ENCODE measurements at regions not wholly inside any gene's neighbourhood (a gene's known extent, or its start where the extent isn't known, plus 50 kb on each side); places are given as distances from the start of the nearest gene placed in this dataset.

DNA sequence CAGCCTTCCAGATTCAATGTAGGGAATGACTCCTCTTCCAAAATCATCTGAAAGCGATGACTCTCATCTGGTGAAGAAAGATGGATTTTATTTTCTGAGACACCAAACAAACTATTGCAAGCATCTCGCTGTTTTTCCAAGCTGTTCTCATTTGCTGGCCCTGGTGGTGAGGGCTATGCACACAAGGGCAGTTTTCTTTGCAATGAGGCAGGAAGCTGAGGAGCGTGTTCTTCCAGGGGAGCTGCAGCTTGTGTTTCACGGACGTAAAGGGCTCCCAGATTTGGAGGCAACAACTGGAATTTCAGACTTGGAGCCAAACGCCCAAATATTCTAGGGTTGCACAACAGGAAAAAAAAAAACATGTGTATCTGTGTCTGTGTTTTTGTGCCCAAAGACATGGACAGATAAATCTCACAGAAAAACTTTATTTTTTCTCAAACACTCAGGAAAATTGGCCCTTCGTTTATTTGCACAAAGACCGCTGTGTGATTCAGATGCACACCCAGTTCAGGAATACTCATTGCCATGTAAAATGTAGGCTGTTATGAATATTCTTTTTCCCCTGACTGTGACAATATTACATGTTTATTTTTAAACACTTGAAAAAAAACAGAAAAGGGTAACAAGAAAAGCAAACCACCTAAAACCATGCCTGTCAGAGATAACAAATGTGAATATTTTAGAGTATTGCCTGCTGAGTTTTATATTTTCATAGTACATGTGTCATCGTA is 151.3 kb downstream of the GAS1 start:
- TF ChIP-seq, protein P1, sequence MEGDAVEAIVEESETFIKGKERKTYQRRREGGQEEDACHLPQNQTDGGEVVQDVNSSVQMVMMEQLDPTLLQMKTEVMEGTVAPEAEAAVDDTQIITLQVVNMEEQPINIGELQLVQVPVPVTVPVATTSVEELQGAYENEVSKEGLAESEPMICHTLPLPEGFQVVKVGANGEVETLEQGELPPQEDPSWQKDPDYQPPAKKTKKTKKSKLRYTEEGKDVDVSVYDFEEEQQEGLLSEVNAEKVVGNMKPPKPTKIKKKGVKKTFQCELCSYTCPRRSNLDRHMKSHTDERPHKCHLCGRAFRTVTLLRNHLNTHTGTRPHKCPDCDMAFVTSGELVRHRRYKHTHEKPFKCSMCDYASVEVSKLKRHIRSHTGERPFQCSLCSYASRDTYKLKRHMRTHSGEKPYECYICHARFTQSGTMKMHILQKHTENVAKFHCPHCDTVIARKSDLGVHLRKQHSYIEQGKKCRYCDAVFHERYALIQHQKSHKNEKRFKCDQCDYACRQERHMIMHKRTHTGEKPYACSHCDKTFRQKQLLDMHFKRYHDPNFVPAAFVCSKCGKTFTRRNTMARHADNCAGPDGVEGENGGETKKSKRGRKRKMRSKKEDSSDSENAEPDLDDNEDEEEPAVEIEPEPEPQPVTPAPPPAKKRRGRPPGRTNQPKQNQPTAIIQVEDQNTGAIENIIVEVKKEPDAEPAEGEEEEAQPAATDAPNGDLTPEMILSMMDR (conservative IDR thresholded peaks at IDR 0.05): no peak
- no peak for TF ChIP-seq ZFX (IDR thresholded peaks at IDR 0.05)
